HEK293 (cell line): ENCODE measurements at regions not wholly inside any gene's neighbourhood (a gene's known extent, or its start where the extent isn't known, plus 50 kb on each side); places are given as distances from the start of the nearest gene placed in this dataset.

Experiments
- CTCF ChIA-PET: fragments of 350-600 bp; formaldehyde crosslinking; extraction: SDS; loops from one replicate; lab custom pipeline; 2021; ENCODE audit warnings: antibody characterized with exemption; lab: Yijun Ruan, JAX
- POLR2A ChIA-PET: fragments of 300-600 bp; formaldehyde crosslinking; extraction: SDS; loops from one replicate; lab custom pipeline; 2020; ENCODE audit warnings: antibody characterized with exemption, inconsistent platforms; lab: Yijun Ruan, JAX
- H3K27ac ChIP-seq: fragments of 200-500 bp; sonication (Bioruptor generic); 2 replicates; pipeline ENCODE4 v1.5.1; 2014; ENCODE audit warnings: low read depth, low read length, control low read depth, inconsistent platforms; ENCODE audit errors: extremely low read depth
- H3K36me3 ChIP-seq, 2 experiments: fragments of 200-500 bp in 1 of 2; sonication (Bioruptor generic) in 1 of 2; 1 replicate in 1 of 2; 2 replicates in 1 of 2; pipeline ENCODE4 v1.5.1; 2014 to 2017; ENCODE audit warnings: inconsistent platforms in 2 of 2, low read length in 2 of 2; ENCODE audit not compliant: control insufficient read depth in 2 of 2, insufficient read depth in 1 of 2
- H3K4me1 ChIP-seq: fragments of 200-500 bp; sonication (Bioruptor generic); 2 replicates; pipeline ENCODE4 v1.5.1; 2014; ENCODE audit warnings: mild to moderate bottlenecking, low read length, inconsistent platforms; ENCODE audit not compliant: control insufficient read depth, insufficient read depth
- H3K4me3 ChIP-seq: 2 replicates; pipeline ENCODE4 v1.5.1; 2011; ENCODE audit warnings: low read depth, mild to moderate bottlenecking, control low read depth, low read length, moderate library complexity
- H3K9me3 ChIP-seq: fragments of 200-500 bp; sonication (Bioruptor generic); 2 replicates; pipeline ENCODE4 v1.5.1; 2014; ENCODE audit warnings: low read depth, low read length, inconsistent platforms; ENCODE audit not compliant: control insufficient read depth, insufficient read depth
- ATF2 ChIP-seq: fragments of 450-650 bp; formaldehyde crosslinking; IDR thresholded peaks from 2 replicates; pipeline ENCODE4 v1.5.1; 2016; ENCODE audit warnings: missing biosample characterization, missing genetic modification characterization, low read depth
- GLIS2 ChIP-seq: fragments of 450-650 bp; formaldehyde crosslinking; IDR thresholded peaks from 2 replicates; pipeline ENCODE4 v1.5.1; 2016; ENCODE audit warnings: missing biosample characterization, missing genetic modification characterization
- KLF1 ChIP-seq: fragments of 450-650 bp; formaldehyde crosslinking; IDR thresholded peaks from 2 replicates; pipeline ENCODE4 v1.5.1; 2016; ENCODE audit warnings: missing biosample characterization, missing genetic modification characterization
- KLF9 ChIP-seq: fragments of 450-650 bp; formaldehyde crosslinking; IDR thresholded peaks from 2 replicates; pipeline ENCODE4 v1.5.1; 2016; ENCODE audit warnings: missing biosample characterization, missing genetic modification characterization, low read depth
- PRDM2 ChIP-seq: fragments of 450-650 bp; formaldehyde crosslinking; IDR thresholded peaks from 2 replicates; pipeline ENCODE4 v1.5.1; 2016; ENCODE audit warnings: missing biosample characterization, missing genetic modification characterization, borderline replicate concordance
- SP2 ChIP-seq: fragments of 450-650 bp; formaldehyde crosslinking; IDR thresholded peaks from 2 replicates; pipeline ENCODE4 v1.5.1; 2016; ENCODE audit warnings: missing biosample characterization, missing genetic modification characterization
- ZBTB6 ChIP-seq: fragments of 450-650 bp; formaldehyde crosslinking; IDR thresholded peaks from 2 replicates; pipeline ENCODE4 v1.5.1; 2017; ENCODE audit warnings: missing biosample characterization, missing genetic modification characterization
- ZNF133 ChIP-seq: fragments of 450-650 bp; formaldehyde crosslinking; IDR thresholded peaks from 2 replicates; pipeline ENCODE4 v1.5.1; 2016; ENCODE audit warnings: missing biosample characterization, missing genetic modification characterization
- ZNF16 ChIP-seq: fragments of 450-650 bp; formaldehyde crosslinking; IDR thresholded peaks from 2 replicates; pipeline ENCODE4 v1.5.1; 2016; ENCODE audit warnings: low read depth, missing biosample characterization, missing genetic modification characterization
- ZNF274 ChIP-seq, 2 experiments: fragments of 200-500 bp in 1 of 2; fragments of 450-650 bp in 1 of 2; sonication (Bioruptor generic) in 1 of 2; formaldehyde crosslinking in 1 of 2; IDR thresholded peaks; 2 replicates each; pipeline versions ENCODE4 v1.5.1 to v1.6.1; 2014 to 2016; ENCODE audit warnings: borderline replicate concordance in 1 of 2, inconsistent platforms in 1 of 2, low read length in 1 of 2, missing biosample characterization in 1 of 2, missing genetic modification characterization in 1 of 2
- ZNF292 ChIP-seq: fragments of 450-650 bp; formaldehyde crosslinking; IDR thresholded peaks from 2 replicates; pipeline ENCODE4 v1.5.1; 2016; ENCODE audit warnings: low read depth, missing biosample characterization, missing genetic modification characterization, borderline replicate concordance
- ZNF324 ChIP-seq: fragments of 450-650 bp; formaldehyde crosslinking; IDR thresholded peaks from 2 replicates; pipeline ENCODE4 v1.5.1; 2016; ENCODE audit warnings: missing biosample characterization, missing genetic modification characterization
- ZNF37A ChIP-seq: fragments of 450-650 bp; IDR thresholded peaks from 2 replicates; pipeline ENCODE4 v1.5.1; 2018; ENCODE audit warnings: missing biosample characterization, missing genetic modification characterization
- ZNF404 ChIP-seq: fragments of 450-650 bp; formaldehyde crosslinking; IDR thresholded peaks from 2 replicates; pipeline ENCODE4 v1.5.1; 2017; ENCODE audit warnings: missing biosample characterization, missing genetic modification characterization
- ZNF549 ChIP-seq: fragments of 450-650 bp; IDR thresholded peaks from 2 replicates; pipeline ENCODE4 v1.5.1; 2018; ENCODE audit warnings: missing biosample characterization, missing genetic modification characterization, mild to moderate bottlenecking, inconsistent platforms, moderate library complexity
- ZNF610 ChIP-seq: fragments of 450-650 bp; formaldehyde crosslinking; IDR thresholded peaks from 2 replicates; pipeline ENCODE4 v1.5.1; 2016; ENCODE audit warnings: missing biosample characterization, missing genetic modification characterization, borderline replicate concordance
- ZNF785 ChIP-seq: fragments of 450-650 bp; formaldehyde crosslinking; IDR thresholded peaks from 2 replicates; pipeline ENCODE4 v1.5.1; 2016; ENCODE audit warnings: missing biosample characterization, missing genetic modification characterization
- ZSCAN16 ChIP-seq: fragments of 450-650 bp; formaldehyde crosslinking; IDR thresholded peaks from 2 replicates; pipeline ENCODE4 v1.5.1; 2016; ENCODE audit warnings: missing biosample characterization, missing genetic modification characterization

DNA sequence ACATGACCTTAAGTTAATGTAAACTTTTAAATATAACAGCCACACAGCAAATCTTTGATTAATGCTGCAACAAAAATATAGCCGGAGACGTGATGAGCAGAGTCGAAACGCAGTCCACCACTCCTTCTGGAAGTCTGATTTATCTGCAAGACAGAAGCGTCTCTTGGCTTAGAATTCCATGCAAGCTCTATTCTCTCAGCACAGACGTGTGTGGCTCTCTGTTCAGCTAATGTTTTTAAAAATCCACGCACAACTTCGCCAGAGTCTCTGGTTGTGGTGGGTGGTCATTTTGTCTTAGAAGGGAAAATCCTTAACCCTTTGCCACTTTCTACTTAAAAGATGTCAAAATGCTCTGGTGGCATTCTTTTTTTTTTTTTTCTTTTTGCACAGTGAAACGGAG lies 438.0 kb upstream of the MGMT start:
- H3K4me3 ChIP-seq, result no peak overlapping the region
- H3K9me3 ChIP-seq, result no peaks in the 10 kb centered on the region
- CTCF ChIA-PET, result interaction anchor here (0.6 kb wide), 1 partner anchor 496 kb away, joined by 3 read pairs; no protein-coding TSS in a partner anchor
- TF ChIP-seq ZNF133 (tag by site-specific recombination), result no peak
- no peak for TF ChIP-seq ZNF549 (tag by site-specific recombination)
- no peak for TF ChIP-seq ZNF37A
- TF ChIP-seq ZSCAN16 (tag by site-specific recombination), result no peak
- no peak for TF ChIP-seq GLIS2
- TF ChIP-seq PRDM2, result no peak
- TF ChIP-seq ZNF610 (tag by site-specific recombination), result no peak
- TF ChIP-seq ZNF404 (tag by site-specific recombination), result no peak
- TF ChIP-seq ZNF16, result no peak
- no peak for TF ChIP-seq SP2 (tag by site-specific recombination)
- TF ChIP-seq ATF2 (tag by site-specific recombination), result no peak
- no peak for TF ChIP-seq KLF1 (tag by site-specific recombination)
- TF ChIP-seq KLF9 (tag by site-specific recombination), result no peak
- TF ChIP-seq ZBTB6 (tag by site-specific recombination), result no peak
- no peak for TF ChIP-seq ZNF292 (tag by site-specific recombination)
- no peak for TF ChIP-seq ZNF274 (IDR thresholded peaks at IDR 0.05; ENCODE audit: low read length)
- no peak for TF ChIP-seq ZNF274 (tag by site-specific recombination; IDR thresholded peaks at IDR 0.05; ENCODE audit: borderline replicate concordance)
- TF ChIP-seq ZNF785 (tag by site-specific recombination), result no peak
- TF ChIP-seq ZNF324 (tag by site-specific recombination), result no peak
- peaks cover 4% of the 10 kb centered on the region; the same call in 1 of the 2 replicates for H3K4me1 ChIP-seq
- POLR2A ChIA-PET, result no interaction called here
- no peak overlapping the region for H3K27ac ChIP-seq
- no peaks in the 10 kb centered on the region for H3K36me3 ChIP-seq
